DMS153 treated with DMSO at 0.1 percent for 48 hours (cell line): ENCODE measurements at regions not wholly inside any gene's neighbourhood (a gene's known extent, or its start where the extent isn't known, plus 50 kb on each side); places are given as distances from the start of the nearest gene placed in this dataset.
"Not testable (repeated sequence)": the region's sequence is repeated elsewhere in the genome, so short reads cannot be mapped to it uniquely, and the experiment has no call there.

Experiments
- DNase-seq: peaks from one replicate; lab custom pipeline; 2025; ENCODE audit not compliant: unreplicated experiment; lab: John Stamatoyannopoulos, UW

DNA sequence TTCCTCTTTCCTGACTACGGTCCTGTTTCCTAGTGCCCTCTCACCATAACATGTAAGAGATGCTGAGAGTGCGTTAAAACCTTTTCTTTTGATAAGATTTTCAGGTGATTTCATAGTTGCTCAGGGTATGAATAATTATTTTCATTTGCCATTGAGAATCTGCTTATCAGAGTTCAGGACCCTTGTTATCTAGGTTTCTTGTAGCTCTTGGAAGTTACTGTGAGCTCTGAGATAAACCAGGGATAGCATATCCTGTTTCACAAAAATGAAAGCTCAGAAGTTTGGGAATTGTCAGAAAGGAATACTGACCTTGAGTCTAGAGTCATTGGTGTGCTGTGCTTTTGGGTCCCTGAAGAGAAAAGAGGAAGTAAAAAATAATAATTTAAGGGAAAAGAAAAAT, 76.8 kb upstream of the PRKG1 start:
- no peak for DNase-seq

DNA sequence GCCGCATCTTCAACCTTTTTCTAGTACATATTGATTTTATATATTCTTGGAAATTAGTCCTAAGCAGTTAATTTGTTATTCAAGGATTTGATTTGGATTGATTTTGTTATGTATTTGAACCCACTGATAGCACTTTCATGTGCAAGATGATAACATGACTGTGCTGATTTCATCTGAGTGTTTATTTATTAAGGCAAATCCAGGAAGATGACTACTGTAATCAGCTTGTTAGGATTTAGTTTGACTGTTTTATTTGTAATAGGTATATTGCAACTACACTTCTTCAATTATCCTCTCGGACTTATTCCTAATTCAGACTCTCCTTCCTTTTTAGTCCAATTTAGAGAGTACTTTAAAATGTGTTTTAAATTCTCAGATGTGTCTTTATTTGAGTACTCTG, 75.1 kb upstream of the PRKG1 start:
- DNase-seq, result no peak

DNA sequence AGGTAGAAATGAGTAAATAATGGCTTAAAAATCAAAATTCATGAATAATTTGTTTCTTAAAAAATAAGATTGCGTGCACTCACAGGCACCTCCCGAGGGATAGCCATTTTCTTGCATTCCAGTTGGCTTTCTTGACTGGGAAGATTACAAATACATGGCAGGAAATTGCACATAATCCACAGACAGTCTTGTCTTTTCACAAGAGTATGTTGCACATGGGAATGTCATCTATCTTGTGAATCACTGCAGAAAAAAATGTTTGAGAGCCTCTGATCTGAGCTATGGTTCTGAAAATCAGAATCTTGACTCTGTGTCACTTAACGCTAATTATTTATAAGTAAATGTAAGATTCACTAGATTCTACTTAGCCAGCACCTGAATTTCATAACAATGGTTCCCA, 74.1 kb upstream of the PRKG1 start:
- DNase-seq, result no peak

DNA sequence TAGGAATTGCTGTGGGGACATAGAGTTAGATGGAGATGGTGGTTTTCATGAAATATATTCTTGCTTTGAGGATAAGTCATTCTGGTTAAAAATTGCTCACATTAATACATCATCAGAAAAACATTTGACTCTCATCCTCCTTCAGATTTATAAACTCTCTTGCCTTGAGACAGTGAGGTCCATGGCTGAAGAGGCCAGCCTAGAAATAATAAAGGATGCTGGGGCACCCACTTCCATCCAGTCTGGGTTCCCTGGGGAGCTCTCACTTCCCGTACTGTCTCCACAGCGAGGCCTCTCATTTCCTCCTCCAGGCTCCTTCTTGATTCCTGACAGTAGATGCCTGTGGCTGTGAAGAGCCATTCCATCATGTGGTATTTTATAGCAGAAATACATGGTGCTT, 73.3 kb upstream of the PRKG1 start:
- no peak for DNase-seq

DNA sequence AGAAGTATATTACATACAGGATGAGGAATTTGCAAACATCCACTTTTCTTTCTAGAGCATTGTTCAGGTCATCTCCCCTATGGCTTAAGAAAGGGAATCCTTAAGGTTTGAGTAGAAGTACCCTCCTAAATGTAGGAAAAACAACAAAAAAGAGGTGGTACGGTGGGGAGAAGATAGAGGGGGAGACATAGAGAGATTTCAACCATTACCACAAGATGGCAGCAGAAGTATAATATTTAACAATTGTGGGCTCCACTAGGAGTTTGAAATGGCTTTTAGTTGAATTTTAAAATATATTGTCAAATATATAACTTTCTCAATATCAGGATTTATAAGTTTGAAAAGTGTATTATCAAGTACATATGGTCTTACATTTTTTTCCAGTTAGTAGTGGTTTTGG, 72.7 kb upstream of the PRKG1 start:
- peak; percentile 2 for DNase-seq

DNA sequence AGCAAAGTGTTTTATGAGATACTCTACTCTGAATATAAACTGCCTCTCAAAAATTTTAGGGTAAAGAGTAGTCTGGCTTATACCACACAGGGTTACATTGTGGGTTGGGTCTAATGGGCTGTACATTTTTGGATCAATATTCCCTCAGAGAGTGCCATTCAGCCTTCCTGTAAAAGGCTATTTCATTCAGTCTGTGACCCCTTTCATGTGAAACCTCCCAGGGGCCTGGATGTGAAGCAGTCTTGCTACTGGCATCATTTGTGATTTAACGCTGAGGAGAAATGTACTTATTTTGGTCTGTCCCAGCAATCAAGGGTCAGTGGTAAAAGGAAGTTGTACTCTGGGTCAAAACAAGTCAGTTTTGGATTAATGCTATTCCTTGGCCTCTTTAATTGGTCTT, 71.8 kb upstream of the PRKG1 start:
- DNase-seq, result no peak

DNA sequence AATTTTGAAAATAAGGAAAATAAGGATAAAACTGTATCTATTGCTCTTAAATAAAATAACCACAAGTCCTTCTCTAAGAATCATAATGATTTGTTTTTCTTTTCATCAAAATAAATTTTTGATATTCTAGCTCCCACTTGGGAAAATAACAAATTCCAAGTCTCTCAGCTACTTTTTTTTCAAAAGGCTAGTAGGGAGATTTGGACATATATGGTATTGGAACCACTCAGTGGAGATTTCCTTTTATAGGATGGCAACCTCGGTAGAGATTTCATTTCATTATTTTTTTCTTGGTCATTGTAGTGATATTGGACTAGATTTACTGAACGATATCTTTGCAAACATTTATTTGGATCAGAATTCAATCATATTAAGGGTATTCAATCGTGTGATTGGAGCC, 69.5 kb upstream of the PRKG1 start:
- no peak for DNase-seq

DNA sequence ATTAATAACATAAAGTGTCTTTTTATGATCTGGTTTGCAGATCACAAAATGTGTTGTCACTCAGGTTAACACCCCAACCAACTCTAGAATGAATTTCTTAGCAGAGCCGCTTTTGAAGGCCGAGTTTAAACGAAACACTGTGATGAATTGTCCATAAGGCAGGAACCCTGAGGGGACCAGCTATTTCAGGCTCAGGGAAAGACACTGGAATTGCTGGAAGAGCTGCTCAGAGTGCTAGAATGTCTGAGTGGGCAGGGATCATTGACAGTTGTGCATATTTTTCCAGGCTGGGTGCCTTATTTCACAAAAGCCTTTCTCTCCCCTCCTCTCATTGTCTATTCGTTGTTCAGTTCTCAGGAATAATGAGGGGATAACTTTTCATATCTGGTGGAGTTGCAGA, 68.7 kb upstream of the PRKG1 start:
- no peak for DNase-seq

DNA sequence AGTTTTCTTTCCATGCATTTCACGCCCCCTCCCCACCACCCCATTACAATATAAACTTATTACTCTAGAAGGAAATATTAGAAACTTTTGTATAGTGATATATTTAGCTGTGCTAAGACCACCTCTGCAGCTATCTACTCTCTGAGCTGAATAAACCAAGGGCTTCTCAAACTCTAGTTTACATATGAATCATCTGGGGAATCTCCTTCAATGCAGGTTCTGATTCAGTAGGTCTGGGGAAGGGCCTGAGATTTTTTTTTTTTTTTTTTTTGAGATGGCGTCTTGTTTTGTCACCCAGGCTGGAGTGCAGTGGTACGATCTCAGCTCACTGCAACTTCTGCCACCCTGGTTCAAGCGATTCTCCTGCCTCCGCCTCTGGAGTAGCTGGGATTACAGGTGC, 67.6 kb upstream of the PRKG1 start:
- no peak for DNase-seq

DNA sequence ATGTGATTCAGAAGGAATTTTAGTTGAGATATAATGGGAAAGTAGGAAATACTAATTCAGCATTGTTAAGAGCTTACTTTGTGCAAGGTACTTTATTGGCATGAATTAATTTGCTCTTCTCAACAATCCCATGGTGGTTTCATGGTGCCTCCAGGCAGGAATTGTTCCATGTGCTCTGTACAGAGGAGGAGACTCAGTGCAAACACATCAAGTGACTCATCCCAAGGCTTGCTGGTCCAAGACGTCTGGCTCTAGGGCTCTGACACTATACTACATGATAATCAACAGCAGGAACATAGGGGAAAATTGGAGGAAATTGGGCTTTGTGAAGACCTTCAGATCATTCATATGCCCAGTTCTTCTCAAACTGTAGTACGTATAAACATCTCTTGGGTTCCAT, 66.5 kb upstream of the PRKG1 start:
- DNase-seq, result no peak

DNA sequence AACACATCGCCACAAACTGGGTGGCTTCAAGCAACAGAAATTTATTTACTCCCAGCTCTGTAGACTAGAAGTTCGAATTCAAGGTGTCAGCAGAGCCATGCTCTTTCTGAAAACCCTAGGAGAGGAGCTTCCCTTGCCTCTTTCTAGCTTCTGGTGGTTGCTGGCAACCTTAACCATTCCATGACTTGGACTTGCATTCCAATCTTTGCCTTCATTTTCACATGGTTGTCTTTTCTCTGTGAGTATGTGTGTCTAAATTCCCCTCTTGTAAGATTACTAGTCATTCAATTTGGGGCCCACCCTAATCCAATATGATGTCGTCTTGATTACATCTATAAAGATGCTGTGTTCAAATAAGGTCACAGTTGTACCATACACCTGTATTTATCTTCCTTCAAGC, 65.9 kb upstream of the PRKG1 start:
- no peak for DNase-seq

DNA sequence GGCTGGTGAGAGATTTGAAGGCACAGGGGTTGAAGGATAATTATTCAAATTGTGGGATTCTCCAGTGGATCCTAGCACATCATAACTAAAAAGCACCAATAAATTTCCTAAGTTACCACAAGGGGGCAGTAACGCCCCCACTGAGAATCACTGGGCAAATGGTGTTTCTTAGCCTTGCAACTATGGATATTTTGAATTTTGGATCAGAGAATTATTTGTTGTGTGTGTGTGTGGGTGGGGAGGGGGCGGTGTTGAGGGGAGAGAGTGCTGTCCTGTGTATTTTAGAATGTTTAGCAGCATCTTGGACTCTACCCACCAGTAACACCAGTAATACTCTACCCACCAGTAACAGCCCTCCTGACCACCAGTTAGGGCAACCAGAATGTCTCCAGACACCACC, 63.3 kb upstream of the PRKG1 start:
- peak; percentile 17 for DNase-seq

DNA sequence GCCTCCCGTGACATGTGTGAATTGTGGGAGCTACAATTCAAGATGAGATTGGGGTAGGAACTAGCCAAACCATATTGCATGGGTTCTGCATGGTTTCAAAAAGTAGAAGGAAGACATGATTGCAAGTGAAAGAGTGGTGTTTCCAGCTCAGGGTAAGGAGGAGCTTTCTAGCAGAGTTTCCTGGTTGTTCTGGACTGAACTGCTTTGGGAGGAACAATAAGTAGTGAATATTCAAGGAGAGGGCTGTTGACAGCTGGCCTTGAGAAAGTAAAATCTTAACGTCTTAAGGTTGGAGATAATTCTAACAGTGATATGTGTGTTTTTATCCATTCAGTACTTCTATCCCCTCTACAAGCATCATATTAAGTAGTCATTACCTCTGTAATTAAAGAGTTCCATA, 62.2 kb upstream of the PRKG1 start:
- DNase-seq, result no peak

DNA sequence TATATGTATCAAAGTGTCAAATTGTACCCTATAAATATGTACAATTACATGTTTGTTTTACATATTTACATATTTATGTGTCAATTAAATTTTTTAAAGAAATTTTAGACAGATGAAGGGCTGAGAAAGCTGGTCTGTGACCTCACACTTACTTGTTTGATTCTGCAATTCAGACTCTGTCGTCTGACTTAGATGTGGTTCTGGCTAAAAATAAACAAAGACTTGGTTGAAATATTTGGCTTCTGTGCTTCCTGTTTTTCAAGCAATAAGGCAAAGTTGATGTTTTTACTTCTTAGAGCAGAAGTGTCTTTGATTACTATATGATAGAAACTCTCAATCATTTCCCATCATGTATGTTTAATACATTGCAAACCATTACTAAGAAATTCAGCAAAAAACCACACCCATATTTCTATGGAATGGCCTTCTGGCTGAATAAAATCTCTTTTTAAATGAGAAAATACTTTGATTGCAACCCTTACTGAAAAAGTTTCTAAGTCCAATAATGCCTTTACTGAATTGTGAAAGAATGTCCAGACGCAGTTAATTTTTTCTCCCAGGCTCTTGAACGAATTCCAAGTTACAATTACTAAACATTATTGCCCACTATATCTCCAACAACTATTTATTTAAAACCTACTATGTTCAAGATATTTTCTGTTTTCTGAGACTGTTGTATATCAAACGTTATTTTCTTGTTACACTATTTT, 59.5 kb upstream of the PRKG1 start:
- DNase-seq, result no peak

DNA sequence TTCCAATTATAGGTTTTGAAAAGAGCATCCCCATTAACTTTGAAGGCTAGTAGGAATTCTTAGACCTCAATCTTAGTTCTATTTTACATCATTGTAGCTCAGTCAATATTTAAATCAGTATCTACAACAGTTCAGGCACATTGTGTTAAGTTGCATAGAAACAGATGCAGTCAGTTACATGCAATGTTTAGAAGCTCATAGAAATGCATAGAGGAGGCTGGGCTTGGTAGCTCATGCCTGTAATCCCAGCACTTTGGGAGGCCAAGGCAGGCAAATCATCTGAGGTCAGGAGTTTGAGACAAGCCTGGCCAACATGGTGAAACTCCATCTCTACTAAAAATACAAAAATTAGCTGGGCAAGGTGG, 58.9 kb upstream of the PRKG1 start:
- DNase-seq, result not testable (repeated sequence)

DNA sequence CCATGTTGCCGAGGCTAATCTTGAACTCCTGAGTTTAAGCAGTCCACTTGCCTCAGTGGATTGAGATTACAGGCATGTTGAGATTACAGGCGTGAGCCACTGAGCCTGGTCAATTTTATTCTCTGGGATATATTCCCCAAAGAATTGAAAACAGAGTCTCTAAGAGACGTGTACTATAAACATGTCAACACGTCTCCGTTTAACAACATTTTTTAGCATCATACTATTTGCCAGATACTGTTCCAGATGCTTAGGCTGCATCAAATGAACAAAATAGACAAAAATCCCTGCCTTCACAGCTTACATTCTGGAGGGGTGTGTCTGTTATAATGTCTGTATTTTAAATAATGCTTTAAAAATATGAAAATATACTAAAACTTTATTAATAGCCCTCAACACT, 54.1 kb upstream of the PRKG1 start:
- no peak for DNase-seq

DNA sequence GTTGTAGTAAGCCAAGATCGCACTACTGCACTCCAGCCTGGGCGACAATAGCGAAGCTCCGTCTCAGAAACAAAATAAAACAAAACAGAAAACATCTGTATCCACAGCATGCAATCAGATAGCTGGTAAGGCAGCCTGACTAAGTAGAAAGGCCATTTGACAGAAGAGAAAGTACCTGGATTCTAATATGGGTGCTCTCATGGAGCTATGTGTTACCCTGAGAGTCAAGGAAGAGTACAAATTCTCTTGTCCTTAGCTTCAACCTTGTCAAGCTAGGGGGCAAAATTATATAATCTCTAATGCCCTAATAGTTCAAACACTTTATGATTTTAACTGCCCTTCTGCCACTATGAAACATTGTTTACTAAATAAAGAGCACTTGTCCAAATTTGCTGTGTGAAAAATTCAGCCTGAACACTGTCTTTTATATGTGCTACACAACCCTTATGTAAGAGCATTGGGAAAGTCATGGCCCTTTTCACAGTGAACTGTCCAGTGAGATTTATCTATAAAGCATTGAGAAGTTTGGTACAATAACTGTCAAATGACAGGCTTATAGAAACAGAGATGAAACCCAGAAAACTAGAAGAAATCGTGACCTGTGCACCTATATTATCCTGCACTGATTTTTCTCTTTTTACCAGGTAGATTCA, 51.2 kb upstream of the PRKG1 start:
- DNase-seq, result no peak

DNA sequence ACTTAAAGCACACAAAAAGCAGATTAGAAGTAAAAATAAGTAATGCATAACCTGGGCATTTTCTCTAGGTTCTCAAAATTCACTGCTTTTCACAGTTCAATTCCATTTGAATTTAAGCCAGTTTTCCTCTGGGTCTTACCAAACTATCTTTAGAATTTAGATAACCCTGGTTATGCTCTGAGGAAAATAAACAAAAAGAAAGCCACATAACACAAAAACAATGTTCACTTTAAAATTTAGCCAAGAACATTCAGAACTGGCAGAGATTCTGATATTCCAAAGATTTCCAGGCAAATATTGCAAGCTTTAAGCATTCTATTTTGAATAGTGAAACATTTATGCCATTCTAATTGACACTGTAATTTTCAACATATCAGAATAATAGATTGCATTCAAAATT, 50.7 kb upstream of the PRKG1 start:
- DNase-seq, result no peak
